GM12875 (cell line): ENCODE measurements at regions not wholly inside any gene's neighbourhood (a gene's known extent, or its start where the extent isn't known, plus 50 kb on each side); places are given as distances from the start of the nearest gene placed in this dataset.

Source experiments
- H3K4me3 ChIP-seq: one replicate; pipeline ENCODE4 v1.5.1; 2011; ENCODE audit warnings: low read depth, low read length, control low read depth
- TF ChIP-seq, protein P1 (sequence below): IDR thresholded peaks from 2 replicates; pipeline ENCODE4 v1.5.1; 2011; ENCODE audit warnings: low read depth, mild to moderate bottlenecking, control low read depth, inconsistent platforms, low read length, moderate library complexity, borderline replicate concordance; ENCODE audit not compliant: insufficient read depth

DNA sequence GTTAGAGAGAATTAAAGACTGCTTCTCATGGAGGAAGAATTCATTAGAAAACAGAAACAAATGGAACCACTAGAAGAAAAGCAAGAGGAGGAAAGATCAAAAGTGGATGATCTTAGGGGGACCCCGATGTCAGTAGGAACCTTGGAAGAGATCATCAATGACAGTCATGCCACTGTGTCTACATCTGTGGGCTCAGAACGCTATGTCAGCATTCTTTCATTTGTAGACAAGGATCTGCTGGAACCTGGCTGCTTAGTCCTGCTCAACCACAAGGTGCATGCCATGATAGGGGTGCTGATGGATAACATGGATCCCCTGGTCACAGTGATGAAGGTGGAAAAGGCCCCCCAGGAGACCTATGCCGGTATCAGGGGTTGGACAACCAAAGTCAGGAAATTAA is 154.4 kb upstream of the CHRM2 start:
- no peak overlapping the region for H3K4me3 ChIP-seq
- TF ChIP-seq, protein P1, sequence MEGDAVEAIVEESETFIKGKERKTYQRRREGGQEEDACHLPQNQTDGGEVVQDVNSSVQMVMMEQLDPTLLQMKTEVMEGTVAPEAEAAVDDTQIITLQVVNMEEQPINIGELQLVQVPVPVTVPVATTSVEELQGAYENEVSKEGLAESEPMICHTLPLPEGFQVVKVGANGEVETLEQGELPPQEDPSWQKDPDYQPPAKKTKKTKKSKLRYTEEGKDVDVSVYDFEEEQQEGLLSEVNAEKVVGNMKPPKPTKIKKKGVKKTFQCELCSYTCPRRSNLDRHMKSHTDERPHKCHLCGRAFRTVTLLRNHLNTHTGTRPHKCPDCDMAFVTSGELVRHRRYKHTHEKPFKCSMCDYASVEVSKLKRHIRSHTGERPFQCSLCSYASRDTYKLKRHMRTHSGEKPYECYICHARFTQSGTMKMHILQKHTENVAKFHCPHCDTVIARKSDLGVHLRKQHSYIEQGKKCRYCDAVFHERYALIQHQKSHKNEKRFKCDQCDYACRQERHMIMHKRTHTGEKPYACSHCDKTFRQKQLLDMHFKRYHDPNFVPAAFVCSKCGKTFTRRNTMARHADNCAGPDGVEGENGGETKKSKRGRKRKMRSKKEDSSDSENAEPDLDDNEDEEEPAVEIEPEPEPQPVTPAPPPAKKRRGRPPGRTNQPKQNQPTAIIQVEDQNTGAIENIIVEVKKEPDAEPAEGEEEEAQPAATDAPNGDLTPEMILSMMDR: no peak

DNA sequence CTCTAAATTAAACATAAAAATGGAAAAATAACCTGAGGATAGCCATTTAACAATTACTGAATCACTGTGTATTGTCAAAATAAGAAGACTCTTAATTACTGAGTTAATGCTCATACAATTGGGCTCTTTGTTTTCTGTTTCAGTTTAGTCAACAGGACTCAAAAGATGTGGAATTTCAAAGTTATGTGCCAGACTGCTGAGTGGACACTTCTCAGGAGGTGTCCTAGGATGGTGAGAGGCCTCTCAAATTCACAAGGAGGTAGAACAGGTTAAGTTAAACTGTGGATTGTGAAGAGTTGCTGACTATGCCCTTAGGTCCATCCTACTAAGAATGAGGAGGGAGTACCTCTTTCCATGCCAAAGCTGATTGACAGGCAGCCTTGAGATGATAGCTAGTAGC is 157.7 kb upstream of the CHRM2 start:
- TF ChIP-seq, protein P1: no peak

DNA sequence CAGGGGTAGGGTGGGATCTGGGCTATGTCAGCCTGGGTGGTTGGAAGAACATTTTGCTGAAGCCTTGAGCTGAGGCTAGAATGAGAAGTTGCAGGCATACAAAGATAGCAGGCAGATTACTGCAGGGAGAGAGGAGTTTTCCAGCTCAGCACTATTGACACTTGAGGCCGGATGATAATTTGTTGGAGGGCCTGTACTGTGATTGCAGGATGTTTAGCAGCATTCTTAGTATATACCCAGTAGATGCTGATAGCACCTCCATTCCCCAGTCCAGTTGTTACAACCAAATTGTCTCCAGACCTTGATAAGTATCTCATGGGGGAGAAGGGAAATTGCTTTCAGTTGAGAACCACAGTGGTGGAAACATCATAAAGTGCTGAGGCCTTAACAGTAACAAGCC is 158.6 kb upstream of the CHRM2 start:
- H3K4me3 ChIP-seq: no peak overlapping the region
- TF ChIP-seq, protein P1: no peak

More for the DNA sequence above, 157.7 kb upstream of the CHRM2 start:
- no peak overlapping the region for H3K4me3 ChIP-seq

DNA sequence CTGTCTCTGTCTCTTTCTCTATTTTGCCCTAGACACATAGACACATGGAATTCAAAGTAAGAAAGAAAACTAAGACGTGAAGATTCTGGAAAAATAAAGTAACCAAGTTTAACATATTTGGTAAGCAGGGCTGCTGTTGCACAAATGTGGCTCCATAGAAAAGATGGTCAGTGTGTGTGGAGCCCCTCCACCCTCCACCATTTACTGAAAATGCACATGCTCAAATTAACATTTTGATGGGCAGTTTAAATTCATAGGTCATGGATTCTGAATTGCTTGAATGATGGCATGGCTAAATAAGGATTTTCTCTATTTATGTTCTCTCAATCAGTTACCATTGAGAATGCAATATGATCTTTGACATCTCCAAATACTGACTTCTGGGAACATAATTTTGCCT is 165.5 kb upstream of the CHRM2 start:
- TF ChIP-seq, protein P1: no peak
- H3K4me3 ChIP-seq: no peak overlapping the region

DNA sequence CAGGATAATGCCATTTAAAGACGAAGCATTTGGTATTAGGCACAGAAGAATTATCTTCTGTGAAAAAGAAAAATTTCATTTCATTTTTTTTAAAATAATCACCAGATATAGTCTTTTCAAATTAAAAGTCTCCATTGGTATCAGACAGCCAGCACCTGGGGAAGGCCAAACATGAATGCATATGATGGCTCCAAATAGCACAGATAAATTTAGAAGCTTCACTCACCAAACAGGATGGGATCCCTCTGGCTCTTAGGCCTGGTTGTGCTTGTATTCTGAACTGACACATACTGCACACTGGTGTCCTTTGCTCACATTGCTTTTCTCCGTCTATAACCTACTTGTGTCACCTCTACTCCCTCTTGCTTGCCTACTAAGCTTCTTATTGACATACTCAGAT is 169.5 kb upstream of the CHRM2 start:
- no peak overlapping the region for H3K4me3 ChIP-seq
- TF ChIP-seq, protein P1: no peak

DNA sequence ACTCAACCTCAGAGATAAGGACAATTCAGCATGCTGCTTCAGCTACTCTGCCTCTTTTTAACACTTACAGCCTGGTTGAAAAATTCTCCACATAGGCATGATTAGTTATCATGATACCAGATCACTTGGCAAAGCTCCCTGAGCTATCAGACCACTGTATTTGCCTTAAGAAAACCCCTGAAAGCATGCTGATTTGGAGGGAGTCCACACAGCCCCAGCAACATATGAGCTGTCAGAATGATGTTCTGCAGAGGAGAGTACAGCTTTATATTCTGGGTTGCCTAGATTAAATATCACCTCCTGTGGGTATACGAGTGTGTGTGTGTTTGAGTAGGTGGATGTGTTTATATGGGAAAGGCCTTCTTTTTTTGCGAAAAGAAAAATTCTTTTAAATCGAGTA is 170.2 kb upstream of the CHRM2 start:
- TF ChIP-seq, protein P1: no peak
- H3K4me3 ChIP-seq: no peak overlapping the region

DNA sequence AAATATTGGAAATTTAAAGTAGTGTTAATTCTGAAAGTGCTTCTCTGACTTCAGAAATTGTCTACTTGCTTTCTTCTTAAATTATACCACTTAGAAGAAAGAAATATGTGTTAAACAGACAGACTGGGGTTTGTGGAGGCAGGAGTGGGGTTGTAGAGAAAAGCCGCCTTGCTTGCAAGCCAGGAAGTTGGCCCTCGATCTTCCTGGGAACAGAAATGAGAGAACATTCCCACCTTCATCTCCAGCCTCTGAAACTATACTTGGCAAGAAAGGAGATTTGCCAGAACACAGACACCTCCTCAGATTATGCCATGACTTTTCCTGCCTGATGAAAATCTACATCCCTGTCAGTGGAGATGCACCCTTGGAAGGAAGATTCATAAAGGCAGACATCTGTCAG is 171.2 kb upstream of the CHRM2 start:
- H3K4me3 ChIP-seq: no peak overlapping the region
- TF ChIP-seq, protein P1: no peak
